Ectodermal cell (in vitro differentiated cells): ENCODE measurements at regions not wholly inside any gene's neighbourhood (a gene's known extent, or its start where the extent isn't known, plus 50 kb on each side); places are given as distances from the start of the nearest gene placed in this dataset.

Experiments
- H3K27ac ChIP-seq: 2 replicates; pipeline ENCODE4 v1.7.0; 2013; ENCODE audit warnings: mild to moderate bottlenecking, low read depth, low read length; ENCODE audit not compliant: insufficient read depth, poor library complexity, severe bottlenecking
- H3K27me3 ChIP-seq: 2 replicates; pipeline ENCODE4 v1.7.0; 2013; ENCODE audit warnings: mild to moderate bottlenecking, low read length; ENCODE audit not compliant: insufficient read depth, control insufficient read depth, poor library complexity, severe bottlenecking
- H3K36me3 ChIP-seq: one replicate; pipeline ENCODE4 v1.7.0; 2013; ENCODE audit warnings: low read length; ENCODE audit not compliant: control insufficient read depth, insufficient read depth
- H3K4me1 ChIP-seq: one replicate; pipeline ENCODE4 v1.7.0; 2013; ENCODE audit warnings: low read length; ENCODE audit not compliant: control insufficient read depth, insufficient read depth
- H3K4me3 ChIP-seq: 2 replicates; pipeline ENCODE4 v1.7.0; 2013; ENCODE audit warnings: low read depth, low read length, control low read depth; ENCODE audit not compliant: insufficient read depth
- H3K9me3 ChIP-seq: 2 replicates; pipeline ENCODE4 v1.7.0; 2013; ENCODE audit warnings: mild to moderate bottlenecking, low read length, moderate library complexity; ENCODE audit not compliant: control insufficient read depth
- WGBS, 2 experiments: methylation state at CpG; one replicate each; pipeline ENCODE4 v1.1.7; 2013; ENCODE audit warnings: missing lambda C conversion rate in 2 of 2; 5-methylcytosine and 5-hydroxymethylcytosine counted together

DNA sequence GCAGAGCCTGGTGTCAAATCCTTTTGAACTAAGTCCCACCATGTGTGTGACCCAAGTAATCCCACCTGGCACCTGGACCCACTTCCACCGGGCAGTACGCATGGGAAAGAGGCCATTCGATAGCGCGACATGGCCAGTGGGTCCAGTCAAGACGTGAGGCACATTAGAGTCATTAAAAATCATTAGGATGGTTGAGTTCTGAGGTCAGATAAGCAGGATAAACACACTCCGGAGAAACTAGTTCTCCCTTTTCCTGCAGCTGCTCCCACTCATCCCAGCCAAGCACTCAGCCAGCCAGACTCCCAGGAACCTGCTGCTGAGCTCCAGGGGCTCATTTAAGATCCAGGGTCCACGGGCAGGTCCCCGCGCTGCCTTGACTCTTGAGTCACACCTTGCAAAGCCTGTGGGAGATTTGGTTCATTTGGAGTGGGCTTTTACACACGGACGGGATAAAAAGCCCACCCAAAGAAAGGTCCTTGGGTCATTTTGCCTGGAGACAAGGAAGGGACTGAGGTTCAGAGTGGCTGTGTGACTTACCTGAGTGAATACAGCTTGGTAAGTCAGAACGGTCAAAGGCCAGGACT lies 313.9 kb downstream of the BCL11B start:
- Histone ChIP-seq H3K27me3 (no peaks in the 10 kb centered on the region), H3K27ac (no peak overlapping the region)
- WGBS, 2 experiments = 87 to 89% methylated on average over 13 of the region's 13 CpGs

DNA sequence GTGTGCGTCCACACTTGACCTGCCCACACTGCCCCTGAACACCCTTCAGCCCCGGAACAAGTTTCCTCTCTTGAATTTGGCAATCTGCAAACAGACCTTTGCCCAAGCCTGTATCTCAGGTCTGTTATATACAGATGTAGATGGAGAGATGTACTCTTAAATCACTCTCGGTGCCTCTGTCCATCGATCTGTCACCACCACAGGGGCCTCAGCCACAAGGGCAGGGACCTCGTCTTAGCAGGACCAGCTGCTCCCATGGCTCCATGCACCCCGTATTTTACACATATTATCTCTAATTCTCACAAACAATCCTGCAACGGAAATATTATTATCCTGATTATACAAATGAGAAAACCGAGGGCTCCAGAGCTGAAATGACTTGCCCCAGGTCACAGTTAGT lies 313.4 kb downstream of the BCL11B start:
- Histone ChIP-seq H3K27ac (no peak overlapping the region), H3K36me3 (no peaks in the 10 kb centered on the region), H3K27me3 (no peaks in the 10 kb centered on the region), H3K4me1 (no peaks in the 10 kb centered on the region), H3K4me3 (no peak overlapping the region), H3K9me3 (no peaks in the 10 kb centered on the region)
- WGBS, 2 experiments = 91 to 92% methylated on average over 8 of the region's 8 CpGs

More for the DNA sequence above, 313.9 kb downstream of the BCL11B start:
- H3K9me3 ChIP-seq = no peaks in the 10 kb centered on the region
- H3K36me3 ChIP-seq = no peaks in the 10 kb centered on the region
- no peak overlapping the region for H3K4me3 ChIP-seq
- H3K4me1 ChIP-seq = no peaks in the 10 kb centered on the region

DNA sequence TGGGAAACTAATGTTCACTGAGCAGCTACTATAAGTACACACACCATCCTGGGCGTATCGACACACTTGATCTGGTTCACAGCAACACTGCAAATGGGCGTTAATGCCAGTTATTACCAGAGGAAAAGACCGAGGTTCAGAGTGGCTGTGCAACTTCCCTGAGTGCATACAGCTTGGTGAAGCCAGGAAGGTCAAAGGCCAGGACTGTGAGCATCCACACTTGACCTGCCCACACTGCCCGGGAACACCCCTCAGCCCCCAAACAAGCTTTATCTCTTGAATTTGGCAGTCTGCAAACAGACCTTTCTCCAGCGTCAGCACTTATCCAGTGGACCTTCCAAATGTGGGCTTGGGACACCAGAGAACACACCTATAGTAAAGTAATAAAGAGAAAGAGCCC lies 312.6 kb downstream of the BCL11B start:
- H3K4me1 ChIP-seq = no peaks in the 10 kb centered on the region
- no peaks in the 10 kb centered on the region for H3K9me3 ChIP-seq
- H3K36me3 ChIP-seq = no peaks in the 10 kb centered on the region
- no peak overlapping the region for H3K4me3 ChIP-seq
- 92 to 95% methylated on average over 6 of the region's 6 CpGs for WGBS, 2 experiments
- H3K27ac ChIP-seq = no peak overlapping the region
- H3K27me3 ChIP-seq = no peaks in the 10 kb centered on the region

DNA sequence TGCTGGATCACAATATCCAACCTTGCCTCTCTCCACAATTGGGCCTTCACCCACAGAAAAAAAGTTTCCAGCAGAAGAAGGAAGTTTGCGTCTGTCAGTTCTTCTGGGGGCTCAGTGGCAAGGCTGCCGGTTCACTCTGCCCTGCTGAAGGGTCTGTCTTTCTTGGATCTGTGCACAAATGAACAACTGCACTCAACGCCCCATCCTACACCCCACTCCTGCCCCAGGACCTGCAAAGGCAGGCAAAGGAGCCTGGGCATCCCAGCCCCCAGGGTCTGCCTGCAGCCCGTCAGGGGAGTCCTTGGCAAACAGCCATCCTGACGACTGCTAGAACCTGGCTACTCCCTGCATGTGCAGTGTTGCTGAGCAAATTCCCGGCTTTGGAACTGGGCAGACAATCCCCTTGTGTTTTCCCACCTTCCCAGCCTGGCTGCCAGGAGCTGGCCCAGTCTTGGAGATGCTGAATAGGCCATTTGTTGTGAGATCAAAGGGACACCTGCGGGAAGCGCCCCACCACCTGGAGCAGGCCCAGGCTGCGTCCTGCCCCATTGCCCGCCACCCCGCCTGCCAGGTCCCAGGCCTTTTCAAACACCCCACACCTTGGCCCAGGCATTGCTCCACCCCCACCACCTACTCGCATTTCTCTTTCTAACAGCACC lies 311.9 kb downstream of the BCL11B start:
- H3K4me3 ChIP-seq = no peak overlapping the region
- 90 to 91% methylated on average over 12 of the region's 12 CpGs for WGBS, 2 experiments
- no peaks in the 10 kb centered on the region for H3K27me3 ChIP-seq
- no peaks in the 10 kb centered on the region for H3K9me3 ChIP-seq
- no peak overlapping the region for H3K27ac ChIP-seq
- no peaks in the 10 kb centered on the region for H3K4me1 ChIP-seq
- H3K36me3 ChIP-seq = no peaks in the 10 kb centered on the region

DNA sequence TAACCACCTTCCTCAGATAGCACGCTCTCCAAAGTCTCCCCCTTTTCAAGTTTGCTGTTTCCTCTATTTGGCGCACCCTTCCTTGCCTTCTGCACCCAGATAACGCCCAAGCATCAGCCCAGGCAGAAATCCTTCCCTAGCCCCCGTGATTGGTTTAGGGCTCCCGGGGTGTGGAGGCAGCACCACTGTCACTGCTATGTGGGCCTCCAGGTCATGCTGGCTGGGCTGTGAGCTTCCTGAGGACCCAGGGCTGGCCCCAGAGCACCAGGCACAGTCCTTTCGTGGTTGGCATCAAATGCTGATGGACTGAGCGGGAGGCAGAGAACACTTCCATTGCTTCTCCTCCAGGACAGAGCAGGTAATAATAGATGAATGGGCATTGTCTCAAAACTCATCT lies 311.4 kb downstream of the BCL11B start:
- Histone ChIP-seq H3K4me3 (no peak overlapping the region), H3K27ac (no peak overlapping the region), H3K4me1 (no peaks in the 10 kb centered on the region), H3K36me3 (no peaks in the 10 kb centered on the region), H3K9me3 (no peaks in the 10 kb centered on the region), H3K27me3 (no peaks in the 10 kb centered on the region)
- 92 to 94% methylated on average over 7 of the region's 7 CpGs for WGBS, 2 experiments

DNA sequence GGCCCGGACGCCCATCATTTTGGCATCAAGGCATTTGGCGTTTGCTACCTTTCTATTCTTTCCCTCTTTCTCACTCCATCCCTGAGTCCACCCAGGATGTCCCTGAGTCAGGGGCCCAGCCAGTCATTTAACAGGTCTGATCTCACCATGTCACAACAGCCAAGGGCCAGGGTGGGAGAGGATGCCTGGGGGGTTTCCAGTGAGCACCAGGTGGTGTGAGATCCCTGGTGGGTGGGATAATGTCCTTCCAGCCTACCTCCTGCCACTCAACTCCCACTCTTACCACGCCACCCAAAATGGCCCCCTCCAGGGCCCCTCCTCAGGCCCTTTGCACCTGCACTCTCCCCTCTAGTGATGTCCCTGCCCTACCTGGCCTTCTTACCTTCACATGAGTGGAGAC lies 310.8 kb downstream of the BCL11B start:
- Histone ChIP-seq H3K27ac (no peak overlapping the region), H3K27me3 (no peaks in the 10 kb centered on the region), H3K36me3 (no peaks in the 10 kb centered on the region), H3K9me3 (no peaks in the 10 kb centered on the region), H3K4me1 (no peaks in the 10 kb centered on the region), H3K4me3 (no peak overlapping the region)
- WGBS, 2 experiments = 87 to 90% methylated on average over 4 of the region's 4 CpGs

DNA sequence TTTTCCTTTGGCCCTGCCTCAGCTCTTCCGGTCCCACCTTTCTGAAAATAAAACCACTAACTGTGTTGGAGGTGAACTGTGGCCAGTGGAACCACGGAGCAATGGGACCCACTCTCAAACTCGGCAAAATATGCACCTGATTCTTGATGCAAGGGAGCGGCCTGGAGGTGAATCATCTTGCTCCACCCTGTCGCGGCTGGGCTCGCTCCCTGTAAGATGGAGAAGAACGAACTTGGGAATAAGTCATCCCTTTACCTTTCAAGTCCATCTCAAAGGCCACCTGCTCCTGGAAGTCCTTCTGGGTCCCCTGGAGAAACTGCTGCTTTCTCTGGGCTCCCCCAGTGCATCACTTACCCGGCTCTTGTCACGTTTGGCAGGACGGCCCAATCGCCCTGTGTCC lies 309.9 kb downstream of the BCL11B start:
- Histone ChIP-seq H3K27me3 (no peaks in the 10 kb centered on the region), H3K9me3 (no peaks in the 10 kb centered on the region), H3K4me3 (no peak overlapping the region), H3K4me1 (no peaks in the 10 kb centered on the region), H3K27ac (no peak overlapping the region), H3K36me3 (no peaks in the 10 kb centered on the region)
- 87 to 88% methylated on average over 12 of the region's 12 CpGs for WGBS, 2 experiments

DNA sequence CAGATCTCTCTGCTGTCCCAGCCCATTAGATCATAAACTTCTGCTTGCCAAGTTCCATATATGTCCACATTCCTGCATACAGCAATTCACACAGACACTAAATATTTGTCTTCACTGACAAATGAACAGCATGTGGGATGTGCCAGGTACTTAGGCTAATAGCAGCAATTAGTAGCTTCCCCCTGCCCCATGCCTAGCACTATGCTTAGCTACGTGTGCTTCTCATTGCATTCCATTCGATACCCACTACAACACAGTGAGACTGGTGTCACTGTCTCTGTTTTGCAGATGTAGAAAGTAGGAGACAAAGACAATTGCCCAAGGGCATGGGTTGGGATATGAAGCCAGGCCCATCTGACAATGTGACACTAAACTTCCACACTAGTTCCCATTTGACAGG lies 308.4 kb downstream of the BCL11B start:
- 71 to 78% methylated on average over 2 of the region's 2 CpGs for WGBS, 2 experiments
- H3K9me3 ChIP-seq = no peaks in the 10 kb centered on the region
- no peak overlapping the region for H3K4me3 ChIP-seq
- no peaks in the 10 kb centered on the region for H3K36me3 ChIP-seq
- H3K4me1 ChIP-seq = no peaks in the 10 kb centered on the region
- no peaks in the 10 kb centered on the region for H3K27me3 ChIP-seq
- H3K27ac ChIP-seq = no peak overlapping the region

DNA sequence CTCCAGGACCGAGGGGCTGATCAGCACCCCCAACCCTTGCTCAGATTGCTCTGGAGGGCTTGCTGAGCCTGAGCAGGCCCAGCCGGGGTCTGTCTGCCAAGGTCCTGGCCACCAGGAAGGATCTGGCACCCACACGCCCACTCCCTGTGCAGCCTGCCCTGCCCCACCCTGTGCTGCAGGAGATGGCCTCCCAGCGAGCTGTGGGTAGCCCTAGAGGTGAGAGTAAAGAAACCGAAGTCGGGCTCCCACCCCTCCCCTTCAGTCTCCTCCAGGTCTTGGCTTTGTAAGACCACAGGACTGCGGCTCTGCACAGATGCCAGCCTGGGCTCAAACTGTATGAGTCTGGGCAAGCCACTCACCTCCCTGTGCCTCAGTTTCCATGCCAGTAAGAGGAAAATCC lies 307.8 kb downstream of the BCL11B start:
- WGBS, 2 experiments = 80 to 87% methylated on average over 7 of the region's 7 CpGs
- H3K4me3 ChIP-seq = no peak overlapping the region
- no peak overlapping the region for H3K27ac ChIP-seq
- H3K27me3 ChIP-seq = no peaks in the 10 kb centered on the region
- H3K36me3 ChIP-seq = no peaks in the 10 kb centered on the region
- H3K4me1 ChIP-seq = no peaks in the 10 kb centered on the region
- no peaks in the 10 kb centered on the region for H3K9me3 ChIP-seq

DNA sequence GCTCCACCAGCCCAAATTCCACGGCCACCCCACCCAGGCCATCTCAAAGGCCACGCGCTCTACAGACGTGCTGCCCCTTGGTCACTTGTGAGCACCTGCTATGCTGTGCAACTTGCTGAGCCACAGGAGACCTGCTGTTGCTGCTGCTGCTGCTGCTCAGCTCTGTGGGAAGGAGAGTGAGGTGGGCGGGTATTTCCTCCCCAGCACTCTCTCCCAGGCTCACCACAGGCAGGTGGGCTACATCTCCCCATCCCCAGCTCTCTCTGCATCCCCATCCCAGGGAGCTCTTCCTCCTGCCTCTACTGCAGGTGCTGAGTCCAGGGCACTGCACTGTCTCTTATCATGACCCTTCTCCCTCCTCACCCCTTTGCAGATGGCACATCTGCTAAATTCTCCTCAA lies 306.9 kb downstream of the BCL11B start:
- H3K27me3 ChIP-seq = no peaks in the 10 kb centered on the region
- H3K4me3 ChIP-seq = no peak overlapping the region
- no peaks in the 10 kb centered on the region for H3K4me1 ChIP-seq
- no peak overlapping the region for H3K27ac ChIP-seq
- no peaks in the 10 kb centered on the region for H3K36me3 ChIP-seq
- 76 to 77% methylated on average over 5 of the region's 5 CpGs for WGBS, 2 experiments
- no peaks in the 10 kb centered on the region for H3K9me3 ChIP-seq
